GM19043 (cell line): ENCODE measurements at regions not wholly inside any gene's neighbourhood (a gene's known extent, or its start where the extent isn't known, plus 50 kb on each side); places are given as distances from the start of the nearest gene placed in this dataset.
"Not testable (repeated sequence)": the region's sequence is repeated elsewhere in the genome, so short reads cannot be mapped to it uniquely, and the experiment has no call there.

ENCODE experiments used
- ATAC-seq: cut with Tn5 transposase; IDR thresholded peaks from one replicate; pipeline ENCODE4 v1.9.1; 2021; ENCODE audit warnings: low read depth; ENCODE audit not compliant: unreplicated experiment

GRCh38 chr3:162367429-162368260 lies 871.0 kb downstream of the OTOL1 start:
- ATAC-seq, result no peak

DNA sequence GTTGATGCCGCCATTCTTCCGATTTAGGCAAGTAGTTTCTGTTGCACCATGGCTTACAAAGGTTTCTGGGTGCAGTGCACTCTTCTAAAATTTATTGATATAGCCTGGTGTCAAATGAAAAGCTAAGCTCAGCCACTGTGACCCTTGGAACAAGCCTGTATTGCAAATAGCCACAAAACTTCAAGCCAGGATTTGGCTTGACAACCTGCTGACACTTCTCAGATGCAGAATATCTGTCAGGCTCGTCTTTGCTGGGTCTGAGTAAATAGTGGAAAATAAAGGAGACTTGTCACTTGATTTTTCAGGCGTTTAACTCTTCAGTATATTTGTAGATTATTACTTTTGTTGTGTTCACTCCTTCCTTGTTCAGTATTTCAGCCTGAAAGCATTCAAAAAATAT lies 871.8 kb downstream of the OTOL1 start:
- ATAC-seq, result no peak

- ATAC-seq, result no peak
Observed at GRCh38 chr3:162369306-162369705, 872.7 kb downstream of the OTOL1 start.

GRCh38 chr3:162370141-162370540 lies 873.5 kb downstream of the OTOL1 start:
- no peak for ATAC-seq

GRCh38 chr3:162376761-162377160 lies 880.2 kb downstream of the OTOL1 start:
- ATAC-seq, result no peak

DNA sequence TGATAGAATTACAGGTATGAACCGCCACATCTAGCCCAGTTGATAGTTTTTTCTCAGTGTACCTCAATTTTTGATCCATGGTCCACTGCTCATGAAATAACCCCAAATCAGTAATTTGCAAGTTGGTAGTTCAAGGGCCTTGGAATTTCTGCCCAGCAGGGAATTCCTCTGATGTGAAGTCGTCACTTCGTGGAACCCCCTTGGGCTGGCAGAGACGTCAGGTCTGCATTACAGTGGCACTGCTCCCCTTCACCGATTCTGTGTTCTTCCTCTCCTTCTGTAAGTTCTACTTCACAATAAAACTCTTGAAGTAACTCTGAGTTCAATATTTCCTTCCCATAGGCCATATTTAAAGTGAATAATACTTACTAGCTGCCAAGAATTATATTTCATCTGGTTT lies 881.0 kb downstream of the OTOL1 start:
- ATAC-seq, result no peak

DNA sequence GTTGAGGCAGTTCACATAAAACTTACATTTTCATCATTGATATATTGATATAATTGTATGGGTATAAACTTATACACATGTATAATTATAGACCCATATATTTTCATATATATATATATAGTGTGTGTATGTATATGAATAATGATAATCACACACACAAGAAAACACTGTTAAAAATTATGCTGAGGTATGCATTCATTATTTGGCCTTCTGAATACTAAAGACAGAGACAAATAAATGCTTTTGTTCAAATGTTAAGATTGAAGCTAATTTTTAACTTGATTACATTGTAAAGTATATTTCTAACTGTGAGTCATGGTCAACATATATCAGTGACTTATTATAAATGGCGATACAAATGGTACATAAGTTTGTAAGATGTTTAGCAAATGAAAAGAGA lies 888.8 kb downstream of the OTOL1 start:
- ATAC-seq, result no peak

DNA sequence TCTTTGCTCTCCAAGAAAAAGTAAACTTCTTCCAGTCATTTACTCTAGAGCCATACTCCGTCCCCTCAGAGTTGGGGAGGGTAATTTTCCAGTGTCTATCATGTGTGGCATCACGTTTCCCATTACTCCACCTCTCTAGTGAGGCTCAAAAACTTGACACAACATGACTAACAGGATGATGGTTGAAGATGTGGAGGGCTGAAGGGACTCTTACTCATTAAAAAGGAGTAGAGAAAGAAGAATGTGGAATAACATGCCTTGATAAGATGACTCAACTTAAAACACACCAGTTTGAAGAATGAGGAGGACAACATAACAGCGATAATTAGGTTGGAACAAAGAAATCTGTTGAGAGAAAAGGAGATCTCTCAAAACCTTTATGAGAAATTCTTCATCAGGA lies 894.3 kb downstream of the OTOL1 start:
- ATAC-seq, result no peak

- ATAC-seq, result no peak
Observed at GRCh38 chr3:162391301-162391700, 894.7 kb downstream of the OTOL1 start.

GRCh38 chr3:162395496-162395895 lies 898.9 kb downstream of the OTOL1 start:
- ATAC-seq, result no peak

DNA sequence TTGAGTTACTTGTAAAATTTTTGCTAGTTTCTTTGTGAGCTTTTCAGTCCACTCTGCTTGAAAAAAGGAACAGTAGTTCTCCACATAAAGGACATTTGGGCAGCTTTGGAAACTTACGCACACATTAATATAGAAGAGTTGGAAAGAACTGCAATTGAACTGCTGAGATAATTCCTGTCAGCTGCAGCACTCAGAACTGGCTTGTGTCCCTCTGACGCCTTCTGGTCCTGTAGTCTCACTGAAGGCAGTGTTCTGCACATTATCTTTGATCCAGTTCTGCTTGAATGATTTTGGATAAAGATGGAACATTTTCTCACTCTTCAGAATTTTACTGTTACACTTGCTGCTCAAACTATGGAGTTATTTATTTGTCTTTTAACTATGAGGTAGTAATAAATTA lies 901.9 kb downstream of the OTOL1 start:
- ATAC-seq, result no peak

DNA sequence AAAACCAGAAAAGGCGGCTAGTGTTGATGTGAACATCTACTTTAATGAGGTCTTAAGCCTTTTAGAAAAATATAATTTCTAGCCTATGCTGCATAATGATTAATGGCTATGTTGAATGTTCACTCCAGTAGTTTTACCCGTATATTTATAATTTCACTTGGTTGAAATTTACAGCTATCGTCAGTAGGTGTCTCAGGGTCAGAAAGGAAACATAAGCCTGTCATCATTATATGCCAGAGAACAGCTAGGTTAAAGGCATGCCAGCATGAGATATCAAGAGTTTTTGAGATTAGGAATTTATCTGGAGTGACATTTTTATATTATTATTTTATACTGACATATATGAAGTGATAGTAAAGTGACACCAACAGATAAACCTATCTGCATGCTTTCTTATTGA lies 904.1 kb downstream of the OTOL1 start:
- no peak for ATAC-seq

DNA sequence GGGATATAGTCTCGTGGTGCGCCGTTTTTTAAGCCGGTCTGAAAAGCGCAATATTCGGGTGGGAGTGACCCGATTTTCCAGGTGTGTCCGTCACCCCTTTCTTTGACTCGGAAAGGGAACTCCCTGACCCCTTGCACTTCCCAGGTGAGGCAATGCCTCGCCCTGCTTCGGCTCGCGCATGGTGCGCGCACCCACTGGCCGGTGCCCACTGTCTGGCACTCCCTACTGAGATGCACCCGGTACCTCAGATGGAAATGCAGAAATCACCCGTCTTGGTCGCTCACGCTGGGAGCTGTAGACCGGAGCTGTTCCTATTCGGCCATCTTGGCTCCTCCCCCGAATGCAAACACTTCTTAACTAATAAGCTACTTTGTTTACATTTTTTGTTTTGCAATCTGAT lies 914.9 kb downstream of the OTOL1 start:
- not testable (repeated sequence) for ATAC-seq

DNA sequence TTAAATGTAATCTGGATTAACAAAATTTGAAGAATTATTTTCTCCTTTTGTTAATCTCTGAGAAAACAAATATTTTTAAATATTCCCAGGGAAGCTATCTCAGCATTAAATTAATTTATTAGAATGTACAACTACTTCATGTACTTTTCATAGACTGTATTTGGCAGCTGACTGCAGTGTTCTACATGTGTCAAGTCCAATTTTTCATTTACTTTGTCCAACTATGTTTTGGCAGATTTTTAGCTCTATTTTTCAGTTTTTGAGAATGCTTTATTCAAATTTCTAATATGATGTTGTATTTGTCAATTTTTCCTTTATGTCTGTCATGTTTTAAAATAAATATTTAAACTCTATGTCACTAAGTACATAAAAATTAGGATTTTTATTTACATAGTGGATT lies 925.1 kb downstream of the OTOL1 start:
- ATAC-seq, result no peak

- no peak for ATAC-seq
Observed at GRCh38 chr3:162428192-162428591, 931.6 kb downstream of the OTOL1 start.

DNA sequence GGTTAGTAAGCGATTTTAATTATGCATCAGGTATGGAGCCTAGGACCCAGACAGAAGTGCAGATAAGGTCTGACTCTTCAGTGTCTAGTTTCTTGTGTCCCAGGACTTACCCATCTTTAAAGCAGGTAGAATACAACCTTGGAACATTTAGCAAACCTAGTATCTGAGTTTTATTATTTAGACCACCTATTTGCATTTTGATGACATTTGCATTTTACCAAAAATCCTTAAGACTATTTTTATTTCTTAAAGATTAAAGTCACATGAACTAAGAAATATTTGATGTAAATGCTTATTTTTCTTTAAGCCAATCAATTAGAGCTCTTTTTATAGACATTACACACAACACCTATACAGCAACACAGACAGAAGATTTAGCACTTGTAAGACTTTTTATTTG lies 939.1 kb downstream of the OTOL1 start:
- no peak for ATAC-seq

DNA sequence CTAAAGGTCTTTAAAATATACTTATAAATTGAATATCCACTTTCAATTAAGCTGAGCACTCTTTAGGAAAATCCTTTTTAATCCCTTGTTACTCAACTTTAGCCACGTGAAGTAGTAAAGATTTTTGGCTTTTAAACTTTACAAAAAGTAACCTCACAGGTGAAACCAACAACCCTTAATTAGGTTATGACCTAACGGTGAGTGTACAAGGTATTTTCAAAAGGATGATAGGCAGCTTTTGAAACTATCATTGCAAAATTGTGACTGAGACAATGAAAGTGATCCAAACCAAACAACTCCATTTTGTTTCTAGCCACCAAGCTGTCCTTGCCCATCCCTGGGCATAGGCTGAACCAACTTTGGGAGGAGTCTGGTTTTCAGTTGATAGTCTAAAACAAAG lies 940.2 kb downstream of the OTOL1 start:
- no peak for ATAC-seq

DNA sequence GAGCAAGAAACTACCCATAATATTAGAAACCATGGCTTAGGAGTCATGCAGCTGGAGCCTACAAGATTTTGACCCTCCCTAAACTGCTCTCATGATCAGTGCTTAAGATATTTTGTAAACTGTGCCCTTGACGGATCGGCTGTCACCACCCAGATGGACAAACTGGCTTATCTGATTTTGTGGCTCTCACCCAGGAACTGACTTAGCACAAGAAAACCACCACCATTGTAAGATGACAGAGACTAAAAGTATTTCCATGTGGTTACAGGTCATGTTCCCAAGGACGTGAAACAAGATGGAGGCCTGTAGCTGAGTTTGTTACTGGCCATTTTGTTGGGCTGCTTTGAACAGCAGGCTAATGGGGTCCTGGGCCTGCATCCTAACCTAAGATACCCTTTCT lies 940.9 kb downstream of the OTOL1 start:
- ATAC-seq, result no peak

DNA sequence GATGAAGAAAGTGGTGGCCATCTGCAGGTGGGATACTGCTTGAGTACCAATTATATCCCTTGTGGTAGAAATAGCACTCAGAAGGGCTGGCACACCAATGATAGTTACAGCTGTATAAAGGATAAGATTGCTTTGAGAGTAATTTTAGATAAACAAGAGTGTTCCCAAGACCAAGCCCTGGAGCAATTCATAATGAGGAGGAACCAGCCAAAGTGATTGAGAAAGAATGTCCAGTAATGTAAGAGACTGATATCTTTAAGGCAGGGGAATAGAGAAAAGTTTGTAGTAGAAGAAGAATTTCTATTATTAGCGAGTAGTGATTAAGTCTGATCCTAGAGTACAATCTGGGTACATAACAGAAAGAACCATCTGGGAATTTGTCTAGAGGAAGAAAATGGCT lies 945.1 kb downstream of the OTOL1 start:
- no peak for ATAC-seq

DNA sequence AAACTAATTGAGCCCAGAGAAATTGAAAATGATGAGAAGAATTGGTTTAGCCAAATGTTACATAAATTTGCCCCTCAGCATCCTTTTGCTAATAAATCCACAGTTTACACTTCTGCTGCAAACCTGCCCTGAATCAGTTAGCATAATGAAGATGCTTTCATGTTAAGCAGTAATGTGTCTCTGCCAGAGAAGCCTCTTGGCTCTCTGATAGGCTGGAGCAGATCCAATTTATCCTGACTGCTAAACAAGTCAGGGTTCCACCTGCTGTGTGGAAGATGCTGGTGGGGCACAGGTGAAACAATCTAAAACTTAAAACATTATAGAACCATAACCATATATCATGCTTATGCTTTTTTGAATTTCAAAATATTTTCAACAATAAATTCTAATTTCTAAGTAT lies 946.8 kb downstream of the OTOL1 start:
- ATAC-seq, result no peak

GRCh38 chr3:162468791-162469190 lies 972.2 kb downstream of the OTOL1 start:
- no peak for ATAC-seq

DNA sequence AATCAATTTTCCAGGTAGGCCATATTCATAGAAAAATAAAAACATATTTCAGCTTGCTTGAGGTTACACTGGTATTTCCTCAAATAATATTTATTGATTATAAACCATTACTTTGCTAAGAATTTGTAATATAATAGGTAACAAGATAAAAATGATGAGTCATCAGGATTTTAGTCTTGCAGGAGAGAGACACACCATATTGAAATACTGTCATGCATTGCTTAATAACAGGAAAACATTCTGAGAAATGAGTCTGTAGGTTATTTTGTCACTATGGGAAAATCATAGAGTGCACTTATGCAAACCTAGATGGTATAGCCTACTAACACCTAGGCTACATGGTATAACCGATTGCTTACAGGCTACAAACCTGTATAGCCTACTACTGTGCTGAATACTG lies 990.5 kb downstream of the OTOL1 start:
- ATAC-seq, result no peak

DNA sequence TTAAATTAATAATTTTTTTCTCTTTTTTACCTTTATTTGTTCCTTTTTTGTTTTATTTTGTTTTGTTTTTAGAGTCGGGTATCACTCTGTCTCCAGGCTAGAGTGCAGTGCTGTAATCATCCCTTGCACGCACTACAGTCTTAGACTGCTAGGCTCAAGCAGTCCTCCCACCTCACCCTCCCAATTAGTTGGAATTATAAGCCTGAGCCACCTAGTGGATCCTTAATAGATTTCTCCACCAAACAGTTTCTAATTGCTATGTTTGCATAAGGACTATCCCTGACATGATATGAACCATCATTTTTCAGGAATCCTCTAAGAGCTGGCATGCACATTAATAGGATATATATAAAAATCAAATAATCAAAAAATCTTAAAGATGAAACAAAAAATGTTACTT lies 993.2 kb downstream of the OTOL1 start:
- no peak for ATAC-seq
